22Rv1 (cell line): ENCODE measurements at regions not wholly inside any gene's neighbourhood (a gene's known extent, or its start where the extent isn't known, plus 50 kb on each side); places are given as distances from the start of the nearest gene placed in this dataset.

Source experiments
- H3K27ac ChIP-seq: fragments of 450-650 bp; 2 replicates; pipeline ENCODE4 v1.5.1; 2017
- ZFX ChIP-seq: fragments of 450-650 bp; IDR thresholded peaks from 2 replicates; pipeline ENCODE4 v1.6.1; 2017; ENCODE audit warnings: antibody characterized with exemption, borderline replicate concordance
- TF ChIP-seq, protein P1 (sequence below): fragments of 450-650 bp; IDR thresholded peaks from 2 replicates; pipeline ENCODE4 v1.5.1; 2017; ENCODE audit warnings: mild to moderate bottlenecking

- no peak overlapping the region for H3K27ac ChIP-seq
- no peak for TF ChIP-seq ZFX
- TF ChIP-seq, protein P1, sequence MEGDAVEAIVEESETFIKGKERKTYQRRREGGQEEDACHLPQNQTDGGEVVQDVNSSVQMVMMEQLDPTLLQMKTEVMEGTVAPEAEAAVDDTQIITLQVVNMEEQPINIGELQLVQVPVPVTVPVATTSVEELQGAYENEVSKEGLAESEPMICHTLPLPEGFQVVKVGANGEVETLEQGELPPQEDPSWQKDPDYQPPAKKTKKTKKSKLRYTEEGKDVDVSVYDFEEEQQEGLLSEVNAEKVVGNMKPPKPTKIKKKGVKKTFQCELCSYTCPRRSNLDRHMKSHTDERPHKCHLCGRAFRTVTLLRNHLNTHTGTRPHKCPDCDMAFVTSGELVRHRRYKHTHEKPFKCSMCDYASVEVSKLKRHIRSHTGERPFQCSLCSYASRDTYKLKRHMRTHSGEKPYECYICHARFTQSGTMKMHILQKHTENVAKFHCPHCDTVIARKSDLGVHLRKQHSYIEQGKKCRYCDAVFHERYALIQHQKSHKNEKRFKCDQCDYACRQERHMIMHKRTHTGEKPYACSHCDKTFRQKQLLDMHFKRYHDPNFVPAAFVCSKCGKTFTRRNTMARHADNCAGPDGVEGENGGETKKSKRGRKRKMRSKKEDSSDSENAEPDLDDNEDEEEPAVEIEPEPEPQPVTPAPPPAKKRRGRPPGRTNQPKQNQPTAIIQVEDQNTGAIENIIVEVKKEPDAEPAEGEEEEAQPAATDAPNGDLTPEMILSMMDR = no peak
These were observed 95.4 kb upstream of the ANO4 start for GRCh38 chr12:100699209-100699608.

DNA sequence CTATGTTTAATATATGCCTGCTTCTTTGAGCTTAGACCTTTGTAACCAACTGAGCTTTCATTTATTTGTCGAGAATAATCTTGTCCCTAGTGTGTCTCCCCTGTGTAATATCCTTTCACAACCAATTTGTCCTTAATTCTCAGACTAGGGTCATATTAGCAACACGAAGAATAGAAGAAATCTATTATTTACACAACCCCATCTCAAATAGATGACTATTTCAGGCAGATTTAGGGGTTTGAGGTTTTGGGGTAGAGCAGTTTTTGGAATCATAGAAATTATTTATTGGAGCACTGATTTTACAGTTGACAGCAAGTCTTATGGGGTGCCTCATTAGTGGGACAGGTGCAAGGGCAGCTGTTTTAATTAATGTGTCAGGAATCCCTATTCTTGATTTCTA, 91.2 kb upstream of the ANO4 start:
- no peak overlapping the region for H3K27ac ChIP-seq
- TF ChIP-seq ZFX = no peak
- TF ChIP-seq, protein P1 = no peak

DNA sequence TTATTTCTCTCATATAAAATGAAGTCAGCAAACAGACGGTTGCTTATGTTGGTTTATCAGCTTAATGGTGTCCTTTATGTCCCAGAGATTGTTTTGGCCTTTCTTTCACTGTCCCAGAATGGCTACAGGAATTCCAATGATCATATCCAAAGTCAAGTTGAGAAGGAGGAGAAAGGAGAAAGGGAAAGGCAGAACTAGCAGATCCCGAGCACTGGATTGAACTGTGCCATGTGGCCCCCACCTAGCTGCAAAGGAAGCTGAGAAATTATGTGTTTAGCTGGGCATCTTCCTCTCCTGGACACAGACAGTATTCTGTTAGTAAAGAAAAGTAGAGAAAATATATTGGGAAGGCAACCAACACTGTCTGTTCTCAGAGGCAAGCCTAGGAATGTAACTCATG, 90.7 kb upstream of the ANO4 start:
- H3K27ac ChIP-seq = no peak overlapping the region
- no peak for TF ChIP-seq ZFX
- TF ChIP-seq, protein P1 = no peak

DNA sequence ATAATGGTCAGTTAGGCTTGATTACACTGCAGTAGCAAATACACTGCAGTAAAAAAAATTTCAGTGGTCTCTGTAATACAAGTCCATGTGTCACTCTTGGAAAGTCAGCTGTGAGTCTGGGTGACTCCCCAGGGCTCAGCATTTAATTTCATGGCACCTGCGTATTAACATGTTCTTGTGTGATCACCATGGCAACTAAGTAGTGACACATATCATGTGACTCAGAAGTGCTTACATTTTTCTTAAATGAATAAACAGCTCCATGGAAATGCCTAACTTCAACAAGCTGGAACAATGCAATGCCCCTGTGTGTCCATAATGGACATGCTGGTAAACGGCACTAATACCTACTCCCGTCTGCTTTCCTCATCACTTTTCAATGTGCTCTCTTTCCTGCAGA, 88.5 kb upstream of the ANO4 start:
- no peak overlapping the region for H3K27ac ChIP-seq
- TF ChIP-seq, protein P1 = no peak
- TF ChIP-seq ZFX = no peak

DNA sequence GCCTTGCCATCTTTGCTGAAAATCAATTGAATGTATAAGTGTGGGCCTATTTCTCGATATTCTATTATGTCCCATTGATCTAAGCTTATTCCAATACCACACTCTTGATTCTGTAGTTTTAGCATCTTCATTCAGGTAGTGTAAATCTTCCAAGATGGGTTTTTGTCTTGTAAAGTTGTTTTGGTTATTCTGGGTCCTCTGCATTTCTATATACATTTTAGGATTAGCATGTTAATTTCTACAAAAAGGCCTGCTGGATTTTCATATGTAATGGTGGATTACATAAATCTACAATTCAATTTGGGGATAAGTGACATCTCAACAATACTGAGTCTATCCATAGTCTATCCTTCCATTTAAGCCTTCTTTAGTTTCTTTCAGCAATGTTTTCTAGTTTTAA, 86.0 kb upstream of the ANO4 start:
- no peak overlapping the region for H3K27ac ChIP-seq
- TF ChIP-seq, protein P1 = no peak
- no peak for TF ChIP-seq ZFX

GRCh38 chr12:100715976-100716944, 78.3 kb upstream of the ANO4 start:
- no peak overlapping the region for H3K27ac ChIP-seq
- TF ChIP-seq, protein P1 = no peak
- TF ChIP-seq ZFX = no peak

- H3K27ac ChIP-seq = no peak overlapping the region
- TF ChIP-seq, protein P1 = no peak
- no peak for TF ChIP-seq ZFX
These were observed 77.4 kb upstream of the ANO4 start for GRCh38 chr12:100716945-100717732.
